H9 (cell line): ENCODE measurements at regions not wholly inside any gene's neighbourhood (a gene's known extent, or its start where the extent isn't known, plus 50 kb on each side); places are given as distances from the start of the nearest gene placed in this dataset.

Experiments used
- DNase-seq: peaks from one replicate; pipeline ENCODE4 v3.0.0-alpha.2; 2017
- H2AFZ ChIP-seq: one replicate; pipeline ENCODE4 v1.6.1; 2013; ENCODE audit warnings: mild to moderate bottlenecking, low read length, control low read depth, moderate library complexity
- H2AK5ac ChIP-seq: 2 replicates; pipeline ENCODE4 v1.6.1; 2013; ENCODE audit warnings: low read length, control low read depth, mixed read lengths; ENCODE audit not compliant: insufficient read length
- H2BK120ac ChIP-seq: one replicate; pipeline ENCODE4 v1.6.1; 2013; ENCODE audit warnings: low read depth, mild to moderate bottlenecking, low read length, control low read depth, inconsistent platforms; ENCODE audit not compliant: poor library complexity, severe bottlenecking
- H2BK12ac ChIP-seq: 2 replicates; pipeline ENCODE4 v1.6.1; 2013; ENCODE audit warnings: low read length, control low read depth, mixed read lengths, low read depth; ENCODE audit not compliant: insufficient read length
- H2BK15ac ChIP-seq: 2 replicates; pipeline ENCODE4 v1.6.1; 2013; ENCODE audit warnings: low read depth, low read length, control low read depth
- H2BK20ac ChIP-seq: one replicate; pipeline ENCODE4 v1.6.1; 2013; ENCODE audit warnings: low read depth, mild to moderate bottlenecking, low read length, control low read depth, inconsistent platforms; ENCODE audit not compliant: poor library complexity, severe bottlenecking
- H2BK5ac ChIP-seq: 2 replicates; pipeline ENCODE4 v1.6.1; 2013; ENCODE audit warnings: low read length, control low read depth, mixed read lengths; ENCODE audit not compliant: insufficient read length
- H3K14ac ChIP-seq: 2 replicates; pipeline ENCODE4 v1.6.1; 2013; ENCODE audit warnings: low read length, control low read depth; ENCODE audit not compliant: insufficient read depth
- H3K18ac ChIP-seq: 2 replicates; pipeline ENCODE4 v1.6.1; 2013; ENCODE audit warnings: low read depth, mild to moderate bottlenecking, mixed read lengths, low read length, control low read depth; ENCODE audit not compliant: insufficient read length
- H3K23ac ChIP-seq: 2 replicates; pipeline ENCODE4 v1.6.1; 2013; ENCODE audit warnings: low read length, control low read depth, mixed read lengths, low read depth; ENCODE audit not compliant: insufficient read length
- H3K23me2 ChIP-seq: 2 replicates; pipeline ENCODE4 v1.6.1; 2013; ENCODE audit warnings: low read depth, mild to moderate bottlenecking, mixed read lengths, low read length, control low read depth; ENCODE audit not compliant: insufficient read length, poor library complexity, severe bottlenecking
- H3K27ac ChIP-seq: 2 replicates; pipeline ENCODE4 v1.5.1; 2013; ENCODE audit warnings: low read length, control low read depth, mixed read lengths, low read depth; ENCODE audit not compliant: insufficient read length
- H3K27me3 ChIP-seq: 2 replicates; pipeline ENCODE4 v1.6.1; 2013; ENCODE audit warnings: low read length, control low read depth, inconsistent platforms; ENCODE audit not compliant: insufficient read depth
- H3K4ac ChIP-seq: 2 replicates; pipeline ENCODE4 v1.6.1; 2013; ENCODE audit warnings: low read depth, mild to moderate bottlenecking, control low read depth, inconsistent platforms, low read length, moderate library complexity
- H3K4me1 ChIP-seq: 2 replicates; pipeline ENCODE4 v1.6.1; 2013; ENCODE audit warnings: low read length, control low read depth, inconsistent platforms; ENCODE audit not compliant: insufficient read depth
- H3K4me2 ChIP-seq: 2 replicates; pipeline ENCODE4 v1.6.1; 2013; ENCODE audit warnings: low read length, control low read depth, mixed read lengths; ENCODE audit not compliant: insufficient read length, insufficient read depth
- H3K56ac ChIP-seq: 2 replicates; pipeline ENCODE4 v1.6.1; 2013; ENCODE audit warnings: low read depth, mild to moderate bottlenecking, mixed read lengths, low read length, control low read depth; ENCODE audit not compliant: insufficient read length
- H3K79me1 ChIP-seq: 2 replicates; pipeline ENCODE4 v1.6.1; 2013; ENCODE audit warnings: low read depth, mild to moderate bottlenecking, moderate library complexity, low read length, control low read depth, inconsistent platforms; ENCODE audit not compliant: insufficient read depth, poor library complexity, severe bottlenecking
- H3K79me2 ChIP-seq: 2 replicates; pipeline ENCODE4 v1.6.1; 2013; ENCODE audit warnings: low read length, control low read depth, inconsistent platforms; ENCODE audit not compliant: insufficient read depth
- H3K9ac ChIP-seq: 2 replicates; pipeline ENCODE4 v1.6.1; 2013; ENCODE audit warnings: low read length, control low read depth, mixed read lengths; ENCODE audit not compliant: insufficient read length; ENCODE audit errors: extremely low read depth
- H3K9me3 ChIP-seq: one replicate; pipeline ENCODE4 v1.6.1; 2013; ENCODE audit warnings: low read depth, low read length, inconsistent platforms; ENCODE audit not compliant: control insufficient read depth
- H3T11ph ChIP-seq: one replicate; pipeline ENCODE4 v1.6.1; 2013; ENCODE audit warnings: mild to moderate bottlenecking, low read length, control low read depth, inconsistent platforms
- H4K20me1 ChIP-seq: one replicate; pipeline ENCODE4 v1.6.1; 2013; ENCODE audit not compliant: control insufficient read depth, insufficient read length, insufficient read depth
- H4K5ac ChIP-seq: 2 replicates; pipeline ENCODE4 v1.6.1; 2013; ENCODE audit warnings: low read depth, mild to moderate bottlenecking, mixed read lengths, low read length, control low read depth; ENCODE audit not compliant: insufficient read length
- H4K8ac ChIP-seq: replicated peaks from 2 replicates; pipeline ENCODE4 v1.6.1; 2013; ENCODE audit warnings: low read length, control low read depth, mixed read lengths, low read depth; ENCODE audit not compliant: insufficient read length
- H4K91ac ChIP-seq: 2 replicates; pipeline ENCODE4 v1.6.1; 2013; ENCODE audit warnings: low read depth, mild to moderate bottlenecking, moderate library complexity, mixed read lengths, low read length, control low read depth; ENCODE audit not compliant: insufficient read length
- H3K27ac Mint-ChIP-seq, 3 experiments: 2 replicates in 2 of 3; 3 replicates in 1 of 3; pipeline ENCODE4 v1.8.0; 2020 to 2021; ENCODE audit warnings: mixed read lengths in 3 of 3, mild to moderate bottlenecking in 1 of 3, moderate library complexity in 1 of 3
- H3K27me3 Mint-ChIP-seq: 2 replicates; pipeline ENCODE4 v1.8.0; 2021; ENCODE audit warnings: low read depth, mild to moderate bottlenecking, moderate library complexity, mixed read lengths
- H3K36me3 Mint-ChIP-seq, 3 experiments: 2 replicates in 2 of 3; 3 replicates in 1 of 3; pipeline ENCODE4 v1.8.0; 2020 to 2021; ENCODE audit warnings: low read depth in 3 of 3, mixed read lengths in 3 of 3; ENCODE audit not compliant: insufficient read depth in 1 of 3
- H3K4me1 Mint-ChIP-seq, 2 experiments: 2 replicates each; pipeline ENCODE4 v1.8.0; 2020; ENCODE audit warnings: mixed read lengths in 2 of 2
- H3K4me3 Mint-ChIP-seq, 2 experiments: 2 replicates in 1 of 2; 3 replicates in 1 of 2; pipeline ENCODE4 v1.8.0; 2020 to 2021; ENCODE audit warnings: mild to moderate bottlenecking in 2 of 2, mixed read lengths in 2 of 2, moderate library complexity in 1 of 2
- H3K9me3 Mint-ChIP-seq, 2 experiments: 2 replicates in 1 of 2; 3 replicates in 1 of 2; pipeline ENCODE4 v1.8.0; 2020; ENCODE audit warnings: mild to moderate bottlenecking in 2 of 2, mixed read lengths in 2 of 2, moderate library complexity in 1 of 2
- TF ChIP-seq, protein P1 (sequence below): fragments of 200-600 bp; sonication (generic); conservative IDR thresholded peaks from 3 replicates; pipeline ENCODE4 v1.8.0; 2021; ENCODE audit warnings: antibody characterized with exemption, mild to moderate bottlenecking

DNA sequence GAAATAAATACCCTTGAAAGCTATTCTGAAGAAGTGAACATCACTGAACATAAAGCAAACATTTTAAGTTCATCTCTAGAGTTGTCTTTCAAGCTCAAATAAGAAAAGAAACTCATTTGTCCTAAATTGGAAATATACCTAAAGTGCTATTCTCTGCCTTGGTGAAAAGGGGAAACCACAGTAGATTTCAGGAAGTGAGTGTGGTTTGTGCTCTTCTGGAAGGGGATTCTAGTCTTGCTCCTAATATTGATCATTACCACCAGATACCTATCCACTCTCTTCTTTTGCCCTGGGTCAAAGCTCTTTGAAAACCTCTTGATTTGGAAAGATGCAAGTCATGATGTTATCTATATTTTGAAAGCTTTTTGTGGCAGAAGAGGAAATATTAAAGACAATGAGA lies 798.1 kb downstream of the ADGRL2 start:
- Histone ChIP-seq H2BK15ac (no peak overlapping the region), H2BK120ac (no peak overlapping the region), H3K9ac (no peak overlapping the region), H3K23me2 (no peaks in the 10 kb centered on the region), H3K4me2 (no peak overlapping the region), H2BK20ac (no peak overlapping the region), H3T11ph (no peak overlapping the region), H4K8ac (no peak overlapping the region), H3K18ac (no peak overlapping the region), H2BK12ac (no peak overlapping the region), H2BK5ac (no peak overlapping the region), H3K56ac (no peak overlapping the region), H3K9me3 (no peaks in the 10 kb centered on the region), H3K4me1 (no peaks in the 10 kb centered on the region), H3K14ac (no peak overlapping the region), H4K91ac (no peak overlapping the region), H3K79me1 (no peaks in the 10 kb centered on the region), H3K79me2 (no peaks in the 10 kb centered on the region), H3K27ac (no peak overlapping the region), H3K27me3 (no peaks in the 10 kb centered on the region), H4K20me1 (no peaks in the 10 kb centered on the region), H3K4ac (no peak overlapping the region), H4K5ac (no peak overlapping the region), H2AK5ac (no peak overlapping the region), H2AFZ (no peak overlapping the region), H3K23ac (no peak overlapping the region)
- Mint-ChIP-seq H3K36me3 (no peaks in the 10 kb centered on the region), H3K9me3 (no peaks in the 10 kb centered on the region), H3K27me3 (no peaks in the 10 kb centered on the region), H3K27ac (no peak overlapping the region), H3K4me3 (no peak overlapping the region), H3K4me1 (peaks cover 8 to 15% of the 10 kb centered on the region in 2 experiments)
- TF ChIP-seq, protein P1, sequence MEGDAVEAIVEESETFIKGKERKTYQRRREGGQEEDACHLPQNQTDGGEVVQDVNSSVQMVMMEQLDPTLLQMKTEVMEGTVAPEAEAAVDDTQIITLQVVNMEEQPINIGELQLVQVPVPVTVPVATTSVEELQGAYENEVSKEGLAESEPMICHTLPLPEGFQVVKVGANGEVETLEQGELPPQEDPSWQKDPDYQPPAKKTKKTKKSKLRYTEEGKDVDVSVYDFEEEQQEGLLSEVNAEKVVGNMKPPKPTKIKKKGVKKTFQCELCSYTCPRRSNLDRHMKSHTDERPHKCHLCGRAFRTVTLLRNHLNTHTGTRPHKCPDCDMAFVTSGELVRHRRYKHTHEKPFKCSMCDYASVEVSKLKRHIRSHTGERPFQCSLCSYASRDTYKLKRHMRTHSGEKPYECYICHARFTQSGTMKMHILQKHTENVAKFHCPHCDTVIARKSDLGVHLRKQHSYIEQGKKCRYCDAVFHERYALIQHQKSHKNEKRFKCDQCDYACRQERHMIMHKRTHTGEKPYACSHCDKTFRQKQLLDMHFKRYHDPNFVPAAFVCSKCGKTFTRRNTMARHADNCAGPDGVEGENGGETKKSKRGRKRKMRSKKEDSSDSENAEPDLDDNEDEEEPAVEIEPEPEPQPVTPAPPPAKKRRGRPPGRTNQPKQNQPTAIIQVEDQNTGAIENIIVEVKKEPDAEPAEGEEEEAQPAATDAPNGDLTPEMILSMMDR, result no peak
- no peak for DNase-seq
